Large intestine (tissue), 3 donors: ENCODE measurements at regions not wholly inside any gene's neighbourhood (a gene's known extent, or its start where the extent isn't known, plus 50 kb on each side); places are given as distances from the start of the nearest gene placed in this dataset.

Source experiments
- DNase-seq, 2 donors: peaks; one replicate each; pipeline versions ENCODE4 v3.0.0 to v3.0.0-alpha.2; 2013
- H3K27ac ChIP-seq: one replicate; pipeline ENCODE4 v1.5.1; 2013; ENCODE audit warnings: low read length
- H3K27me3 ChIP-seq: 2 replicates; pipeline ENCODE4 v1.6.1; 2013; ENCODE audit warnings: low read length; ENCODE audit not compliant: control insufficient read depth, insufficient read depth
- H3K36me3 ChIP-seq: 2 replicates; pipeline ENCODE4 v1.6.1; 2013; ENCODE audit warnings: low read length; ENCODE audit not compliant: control insufficient read depth, insufficient read depth
- H3K4me1 ChIP-seq: one replicate; pipeline ENCODE4 v1.6.1; 2013; ENCODE audit warnings: low read length; ENCODE audit not compliant: control insufficient read depth, insufficient read depth
- H3K4me3 ChIP-seq: one replicate; pipeline ENCODE4 v1.5.1; 2013; ENCODE audit warnings: low read length
- H3K9me3 ChIP-seq: one replicate; pipeline ENCODE4 v1.6.1; 2013; ENCODE audit warnings: mild to moderate bottlenecking, low read depth, low read length, moderate library complexity; ENCODE audit not compliant: control insufficient read depth
- WGBS: methylation state at CpG from one replicate; pipeline ENCODE4 v1.1.5; 2013; ENCODE audit warnings: low lambda C conversion rate; ENCODE audit not compliant: insufficient coverage; 5-methylcytosine and 5-hydroxymethylcytosine counted together

- no CpG with 5 or more reads among the region's 13 CpGs for WGBS
Observed at GRCh38 chr13:40483601-40484000, 182.8 kb downstream of the FOXO1 start.

DNA sequence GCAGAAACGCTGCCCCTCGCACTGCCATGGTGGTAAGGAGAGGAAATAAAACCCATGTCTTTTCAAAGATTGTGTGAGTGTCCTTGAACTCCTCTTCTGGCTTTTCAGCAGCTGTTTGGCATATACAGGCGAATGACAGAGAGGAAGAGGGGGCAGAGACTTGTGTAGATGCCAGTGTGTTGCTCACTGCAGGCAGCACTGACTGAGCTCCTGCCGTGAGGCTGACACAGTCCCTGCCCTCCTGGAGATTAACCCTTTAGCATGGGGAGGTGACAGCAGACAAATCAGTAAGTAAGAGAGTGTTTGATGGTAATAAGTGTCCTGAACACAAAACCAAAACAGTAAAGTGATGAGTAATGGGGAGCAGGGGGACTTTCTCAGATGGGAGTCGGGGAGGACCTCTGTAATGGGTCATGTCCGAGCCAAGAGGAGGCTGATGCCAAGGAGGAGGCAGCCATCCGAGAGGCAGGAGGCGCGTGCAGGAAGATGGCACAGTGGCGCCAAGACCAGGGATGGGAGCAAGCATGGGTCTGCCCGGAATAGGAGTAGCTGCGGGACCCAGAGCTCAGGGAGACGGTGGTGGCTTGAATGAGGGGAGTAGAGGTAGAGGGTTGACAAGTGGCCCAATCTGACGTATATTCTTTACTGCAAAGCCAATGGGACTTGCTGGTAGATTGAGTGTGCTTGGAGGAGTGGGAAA, 182.2 kb downstream of the FOXO1 start:
- H3K9me3 ChIP-seq, result no peaks in the 10 kb centered on the region
- H3K27me3 ChIP-seq, result no peaks in the 10 kb centered on the region
- no peak overlapping the region for H3K4me3 ChIP-seq
- 80% methylated on average over 5 of the region's 14 CpGs for WGBS
- H3K27ac ChIP-seq, result no peak overlapping the region
- no peaks in the 10 kb centered on the region for H3K36me3 ChIP-seq
- no peak for DNase-seq
- no peaks in the 10 kb centered on the region for H3K4me1 ChIP-seq

More at GRCh38 chr13:40483601-40484000, 182.8 kb downstream of the FOXO1 start:
- no peaks in the 10 kb centered on the region for H3K27me3 ChIP-seq
- no peak overlapping the region for H3K4me3 ChIP-seq
- H3K4me1 ChIP-seq, result no peaks in the 10 kb centered on the region
- no peaks in the 10 kb centered on the region for H3K9me3 ChIP-seq
- H3K36me3 ChIP-seq, result no peaks in the 10 kb centered on the region
- no peak overlapping the region for H3K27ac ChIP-seq
- DNase-seq, result no peak

DNA sequence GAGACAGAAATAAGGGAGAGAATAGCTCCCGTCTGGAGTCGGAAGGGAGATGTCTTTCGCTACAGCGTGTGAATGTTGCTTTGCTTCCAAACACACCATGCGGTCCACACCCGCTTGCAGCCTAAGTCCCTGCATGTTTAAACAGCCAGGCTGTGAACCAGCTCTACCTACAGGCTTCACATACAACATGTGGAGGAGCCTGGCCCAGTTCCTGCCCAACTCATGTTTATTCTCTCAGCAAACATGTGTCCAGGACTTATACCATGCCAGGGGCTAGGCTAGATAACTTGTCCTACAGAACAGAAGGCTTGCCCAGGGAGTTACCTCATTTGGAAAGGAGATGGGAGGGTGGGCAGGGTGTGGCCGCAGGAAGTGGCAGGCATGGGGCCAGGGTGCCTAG, 181.5 kb downstream of the FOXO1 start:
- Histone ChIP-seq H3K27ac (no peak overlapping the region), H3K9me3 (no peaks in the 10 kb centered on the region)
- WGBS, result no CpG with 5 or more reads among the region's 7 CpGs

DNA sequence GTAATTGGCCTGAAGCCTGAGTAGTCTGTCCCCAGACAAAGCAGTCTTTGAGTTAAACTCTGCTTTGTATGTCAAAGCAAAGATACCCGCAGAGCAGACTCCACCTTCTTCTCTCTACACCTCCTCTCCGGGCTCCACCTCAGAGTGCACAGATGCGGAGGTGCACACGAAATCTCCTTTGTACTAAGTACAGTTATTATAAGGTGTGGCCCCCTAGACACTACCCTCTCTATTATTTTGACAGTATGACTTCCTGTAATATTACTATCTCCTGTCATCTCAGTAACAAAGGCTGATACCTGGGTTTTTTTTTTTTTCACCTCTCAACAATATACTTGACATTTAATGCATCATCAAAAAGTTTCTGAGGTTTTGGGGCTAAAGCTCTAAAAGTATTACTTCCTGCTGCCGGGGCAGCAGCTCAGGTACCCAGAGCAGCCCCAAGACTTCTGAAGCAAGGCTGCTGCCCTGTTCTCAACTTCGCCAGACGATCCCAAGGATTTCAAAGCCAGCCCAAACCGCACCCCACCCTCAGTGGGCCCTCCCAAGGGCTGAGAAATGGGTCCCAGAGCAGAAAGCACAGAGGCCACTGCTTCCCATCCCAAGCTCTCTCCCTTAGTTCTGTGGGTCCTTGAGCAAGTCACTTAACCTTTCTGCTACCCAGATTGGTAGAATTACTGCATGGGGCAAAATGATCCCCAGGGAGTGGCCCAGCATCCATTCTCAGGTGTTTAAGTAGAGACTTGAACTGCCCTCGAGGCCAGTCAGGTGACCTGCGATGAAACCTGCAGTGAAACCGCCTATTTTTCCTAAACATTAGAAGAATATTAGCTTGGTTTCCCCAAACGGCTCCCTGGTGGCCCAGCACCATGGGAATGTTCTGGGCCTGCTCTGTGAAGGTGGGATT, 180.6 kb downstream of the FOXO1 start:
- peaks cover 3% of the 10 kb centered on the region for H3K27me3 ChIP-seq
- WGBS, result no CpG with 5 or more reads among the region's 12 CpGs
- H3K27ac ChIP-seq, result no peak overlapping the region
- DNase-seq, result no peak
- no peaks in the 10 kb centered on the region for H3K9me3 ChIP-seq
- H3K4me1 ChIP-seq, result no peaks in the 10 kb centered on the region
- H3K4me3 ChIP-seq, result no peak overlapping the region
- H3K36me3 ChIP-seq, result no peaks in the 10 kb centered on the region

More for the DNA sequence above, 181.5 kb downstream of the FOXO1 start:
- DNase-seq, result peak in 1 of 2 donors; percentile 21
- H3K27me3 ChIP-seq, result no peaks in the 10 kb centered on the region
- no peaks in the 10 kb centered on the region for H3K36me3 ChIP-seq
- no peak overlapping the region for H3K4me3 ChIP-seq
- no peaks in the 10 kb centered on the region for H3K4me1 ChIP-seq

- Histone ChIP-seq H3K36me3 (no peaks in the 10 kb centered on the region), H3K27ac (no peak overlapping the region), H3K4me1 (no peaks in the 10 kb centered on the region), H3K9me3 (no peaks in the 10 kb centered on the region), H3K27me3 (peaks cover 6% of the 10 kb centered on the region), H3K4me3 (no peak overlapping the region)
- DNase-seq, result no peak
- WGBS, result no CpG with 5 or more reads among the region's 12 CpGs
Observed at GRCh38 chr13:40486518-40487163, 179.8 kb downstream of the FOXO1 start.

GRCh38 chr13:40488869-40489391, 177.5 kb downstream of the FOXO1 start:
- Histone ChIP-seq H3K4me1 (no peaks in the 10 kb centered on the region), H3K27ac (no peak overlapping the region), H3K36me3 (no peaks in the 10 kb centered on the region), H3K27me3 (peaks cover 6% of the 10 kb centered on the region), H3K4me3 (no peak overlapping the region), H3K9me3 (no peaks in the 10 kb centered on the region)
- DNase-seq, result no peak
- WGBS, result 92% methylated on average over 7 of the region's 21 CpGs

- no peaks in the 10 kb centered on the region for H3K36me3 ChIP-seq
- WGBS, result 0% methylated on average over 1 of the region's 7 CpGs
- peak in 1 of 2 donors; percentile 35 for DNase-seq
- H3K4me1 ChIP-seq, result no peaks in the 10 kb centered on the region
- no peaks in the 10 kb centered on the region for H3K9me3 ChIP-seq
- H3K27ac ChIP-seq, result no peak overlapping the region
- no peak overlapping the region for H3K4me3 ChIP-seq
- peaks cover 6% of the 10 kb centered on the region for H3K27me3 ChIP-seq
Observed at GRCh38 chr13:40490086-40490758, 176.2 kb downstream of the FOXO1 start.

GRCh38 chr13:40492511-40492910, 173.9 kb downstream of the FOXO1 start:
- no peak for DNase-seq
- Histone ChIP-seq H3K27ac (no peak overlapping the region), H3K9me3 (no peaks in the 10 kb centered on the region), H3K4me1 (no peaks in the 10 kb centered on the region), H3K4me3 (no peak overlapping the region), H3K36me3 (no peaks in the 10 kb centered on the region), H3K27me3 (peaks cover 13% of the 10 kb centered on the region)
- WGBS, result no CpG with 5 or more reads among the region's 9 CpGs

DNA sequence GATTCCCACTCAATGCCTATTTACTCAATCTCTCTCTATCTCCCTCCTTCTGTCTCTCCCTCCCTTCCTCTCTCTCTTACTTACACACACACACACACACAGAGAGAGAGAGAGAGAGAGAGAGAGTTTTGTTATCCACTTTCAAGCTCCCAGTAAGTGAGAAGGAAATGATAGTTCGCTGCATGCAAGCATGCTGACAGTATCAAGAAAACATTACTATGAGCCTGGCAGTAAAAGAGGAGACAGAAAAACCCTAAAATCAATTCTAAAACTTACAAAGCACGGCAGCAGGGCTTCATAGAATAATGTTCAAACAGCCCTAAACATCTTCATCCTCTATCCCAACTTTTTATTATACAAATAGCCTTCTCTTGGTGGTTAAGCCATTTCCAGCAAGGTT, 171.9 kb downstream of the FOXO1 start:
- WGBS, result no CpG with 5 or more reads among the region's 2 CpGs
- DNase-seq, result no peak
- H3K27me3 ChIP-seq, result peaks cover 13% of the 10 kb centered on the region
- H3K27ac ChIP-seq, result no peak overlapping the region
- H3K36me3 ChIP-seq, result no peaks in the 10 kb centered on the region
- no peaks in the 10 kb centered on the region for H3K4me1 ChIP-seq
- H3K9me3 ChIP-seq, result no peaks in the 10 kb centered on the region
- H3K4me3 ChIP-seq, result no peak overlapping the region
